ENCODE measurements at regions not wholly inside any gene's neighbourhood (a gene's known extent, or its start where the extent isn't known, plus 50 kb on each side); places are given as distances from the start of the nearest gene placed in this dataset.

DNA sequence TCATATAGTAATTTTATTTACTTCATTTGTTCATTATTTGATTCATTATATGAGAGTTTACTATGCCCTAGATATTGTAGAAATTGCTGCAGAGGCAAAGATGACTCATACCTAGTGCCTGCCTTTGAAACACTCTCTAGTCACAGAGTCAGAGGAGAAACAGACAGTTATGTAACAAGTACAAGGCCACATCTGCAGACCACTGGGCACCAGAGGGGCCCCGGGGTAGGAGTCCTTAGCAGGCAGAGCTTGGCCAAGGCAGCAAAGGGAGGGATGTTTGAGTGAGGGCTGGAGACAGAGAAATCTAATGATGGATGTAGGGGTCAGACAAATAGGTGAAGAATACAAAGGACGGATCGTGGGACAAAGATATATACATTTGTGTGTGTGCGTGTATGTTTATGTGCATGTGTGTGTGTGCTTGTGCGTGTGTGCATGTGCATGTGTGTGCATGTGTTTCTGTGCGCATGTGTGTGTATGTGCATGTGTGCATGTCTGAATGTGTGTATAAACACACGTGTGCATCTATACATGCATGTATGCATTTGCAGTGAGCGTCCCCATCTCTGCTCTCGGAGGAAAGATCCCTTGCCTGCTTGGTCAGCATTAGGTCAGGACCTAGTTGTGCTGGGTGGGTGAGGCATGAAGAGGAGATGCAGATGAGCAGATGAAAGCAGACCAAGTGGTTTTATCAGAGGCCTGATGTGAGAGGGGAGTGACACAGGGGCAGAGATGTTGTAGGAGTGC is 170.6 kb upstream of the MYT1L start:
- Histone ChIP-seq H3K14ac (ENCODE audit: low read length in 2 of 2) (no peak overlapping the region), H2AFZ (ENCODE audit: low read depth, low read length) (no peak overlapping the region), H3K79me1 (replicated peaks; ENCODE audit: low read length, poor library complexity, severe bottlenecking) (no peaks in the 10 kb centered on the region), H4K8ac (ENCODE audit: low read length) (no peak overlapping the region), H3K4me3 (ENCODE audit: insufficient read depth in 1 of 2, low read depth in 1 of 2, low read length in 2 of 2) (no peak overlapping the region), H3K4ac (ENCODE audit: low read depth in 1 of 2, low read length in 2 of 2) (no peak overlapping the region), H3K9ac (ENCODE audit: low read length) (no peak overlapping the region), H3K23ac (ENCODE audit: low read length in 2 of 2) (no peak overlapping the region), H2BK120ac (ENCODE audit: low read depth, low read length) (no peak overlapping the region), H2BK15ac (ENCODE audit: low read depth, poor library complexity, severe bottlenecking) (no peak overlapping the region), H3K27ac (ENCODE audit: low read length, poor library complexity, severe bottlenecking) (no peak overlapping the region), H2BK12ac (ENCODE audit: low read length in 2 of 2) (no peak overlapping the region), H2AK5ac (ENCODE audit: low read length, severe bottlenecking) (no peak overlapping the region), H3K9me3 (ENCODE audit: control insufficient read depth, low read length) (peaks cover 4% of the 10 kb centered on the region), H4K91ac (ENCODE audit: low read length) (no peak overlapping the region), H3K4me2 (ENCODE audit: low read length, poor library complexity, severe bottlenecking) (no peak overlapping the region), H2BK5ac (ENCODE audit: low read depth, low read length, poor library complexity, severe bottlenecking) (no peak overlapping the region), H3K18ac (ENCODE audit: low read depth in 1 of 2, low read length in 2 of 2) (no peak overlapping the region), H3K36me3 (ENCODE audit: control insufficient read depth in 1 of 2, insufficient read depth in 2 of 2, low read depth in 1 of 2, low read length in 2 of 2) (no peaks in the 10 kb centered on the region), H3K4me1 (ENCODE audit: control insufficient read depth, insufficient read depth, low read depth, low read length) (no peaks in the 10 kb centered on the region), H3K27me3 (ENCODE audit: control insufficient read depth in 1 of 2, insufficient read depth in 1 of 2, low read length in 2 of 2) (no peaks in the 10 kb centered on the region)
- DNase-seq, result no peak
- WGBS, result 79% methylated on average over 9 of the region's 9 CpGs

- no peak overlapping the region for H3K14ac ChIP-seq (ENCODE audit: low read length in 2 of 2)
- peaks cover 5% of the 10 kb centered on the region for H3K9me3 ChIP-seq (ENCODE audit: control insufficient read depth, low read length)
- H3K27me3 ChIP-seq (ENCODE audit: control insufficient read depth in 1 of 2, insufficient read depth in 1 of 2, low read length in 2 of 2), result no peaks in the 10 kb centered on the region
- H3K36me3 ChIP-seq (ENCODE audit: control insufficient read depth in 1 of 2, insufficient read depth in 2 of 2, low read depth in 1 of 2, low read length in 2 of 2), result no peaks in the 10 kb centered on the region
- H2BK12ac ChIP-seq (ENCODE audit: low read length in 2 of 2), result no peak overlapping the region
- DNase-seq, result no peak
- H3K4me3 ChIP-seq (ENCODE audit: insufficient read depth in 1 of 2, low read depth in 1 of 2, low read length in 2 of 2), result no peak overlapping the region
- no peak overlapping the region for H3K4me2 ChIP-seq (ENCODE audit: low read length, poor library complexity, severe bottlenecking)
- no peak overlapping the region for H2BK15ac ChIP-seq (ENCODE audit: low read depth, poor library complexity, severe bottlenecking)
- H2BK120ac ChIP-seq (ENCODE audit: low read depth, low read length), result no peak overlapping the region
- H2BK5ac ChIP-seq (ENCODE audit: low read depth, low read length, poor library complexity, severe bottlenecking), result no peak overlapping the region
- H2AFZ ChIP-seq (ENCODE audit: low read depth, low read length), result no peak overlapping the region
- H3K4ac ChIP-seq (ENCODE audit: low read depth in 1 of 2, low read length in 2 of 2), result no peak overlapping the region
- no peak overlapping the region for H2AK5ac ChIP-seq (ENCODE audit: low read length, severe bottlenecking)
- H3K79me1 ChIP-seq (replicated peaks; ENCODE audit: low read length, poor library complexity, severe bottlenecking), result no peaks in the 10 kb centered on the region
- H3K9ac ChIP-seq (ENCODE audit: low read length), result no peak overlapping the region
- H3K4me1 ChIP-seq (ENCODE audit: control insufficient read depth, insufficient read depth, low read depth, low read length), result no peaks in the 10 kb centered on the region
- WGBS, result no CpG with 5 or more reads among the region's 1 CpG
- H4K91ac ChIP-seq (ENCODE audit: low read length), result no peak overlapping the region
- no peak overlapping the region for H4K8ac ChIP-seq (ENCODE audit: low read length)
- H3K27ac ChIP-seq (ENCODE audit: low read length, poor library complexity, severe bottlenecking), result no peak overlapping the region
- H3K18ac ChIP-seq (ENCODE audit: low read depth in 1 of 2, low read length in 2 of 2), result no peak overlapping the region
- no peak overlapping the region for H3K23ac ChIP-seq (ENCODE audit: low read length in 2 of 2)
Measured at GRCh38 chr2:2495606-2496005, 164.5 kb upstream of the MYT1L start.

DNA sequence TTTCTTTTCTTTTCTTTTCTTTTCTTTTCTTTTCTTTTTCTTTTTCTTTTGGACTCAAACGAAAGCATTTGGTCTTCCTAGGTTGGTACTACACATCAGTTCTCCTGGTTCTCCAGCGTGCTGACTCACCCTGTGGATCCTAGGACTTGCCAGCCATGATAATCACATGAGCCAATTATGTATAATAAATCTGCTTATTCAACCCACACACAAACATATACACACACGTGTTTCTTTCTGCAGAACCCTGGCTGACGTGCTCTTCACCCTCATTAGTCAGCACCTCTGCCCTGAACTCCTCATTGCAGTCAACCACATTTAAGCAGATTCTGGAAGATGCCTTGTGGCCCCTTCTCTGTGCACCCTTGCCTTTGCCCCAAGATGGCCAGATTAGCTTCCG is 162.4 kb upstream of the MYT1L start:
- no peak overlapping the region for H3K9ac ChIP-seq (ENCODE audit: low read length)
- no peaks in the 10 kb centered on the region for H3K4me1 ChIP-seq (ENCODE audit: control insufficient read depth, insufficient read depth, low read depth, low read length)
- H3K4ac ChIP-seq (ENCODE audit: low read depth in 1 of 2, low read length in 2 of 2), result no peak overlapping the region
- H2BK120ac ChIP-seq (ENCODE audit: low read depth, low read length), result no peak overlapping the region
- no peak overlapping the region for H4K91ac ChIP-seq (ENCODE audit: low read length)
- no peaks in the 10 kb centered on the region for H3K79me1 ChIP-seq (replicated peaks; ENCODE audit: low read length, poor library complexity, severe bottlenecking)
- DNase-seq, result no peak
- no peaks in the 10 kb centered on the region for H3K36me3 ChIP-seq (ENCODE audit: control insufficient read depth in 1 of 2, insufficient read depth in 2 of 2, low read depth in 1 of 2, low read length in 2 of 2)
- H4K8ac ChIP-seq (ENCODE audit: low read length), result no peak overlapping the region
- no peak overlapping the region for H3K14ac ChIP-seq (ENCODE audit: low read length in 2 of 2)
- no peak overlapping the region for H2BK15ac ChIP-seq (ENCODE audit: low read depth, poor library complexity, severe bottlenecking)
- H3K18ac ChIP-seq (ENCODE audit: low read depth in 1 of 2, low read length in 2 of 2), result no peak overlapping the region
- H3K9me3 ChIP-seq (ENCODE audit: control insufficient read depth, low read length), result peaks cover 5% of the 10 kb centered on the region
- no peak overlapping the region for H3K23ac ChIP-seq (ENCODE audit: low read length in 2 of 2)
- H2BK12ac ChIP-seq (ENCODE audit: low read length in 2 of 2), result no peak overlapping the region
- no peak overlapping the region for H3K4me3 ChIP-seq (ENCODE audit: insufficient read depth in 1 of 2, low read depth in 1 of 2, low read length in 2 of 2)
- H2AK5ac ChIP-seq (ENCODE audit: low read length, severe bottlenecking), result no peak overlapping the region
- WGBS, result 69% methylated on average over 5 of the region's 5 CpGs
- H2BK5ac ChIP-seq (ENCODE audit: low read depth, low read length, poor library complexity, severe bottlenecking), result no peak overlapping the region
- no peak overlapping the region for H3K4me2 ChIP-seq (ENCODE audit: low read length, poor library complexity, severe bottlenecking)
- no peak overlapping the region for H3K27ac ChIP-seq (ENCODE audit: low read length, poor library complexity, severe bottlenecking)
- H2AFZ ChIP-seq (ENCODE audit: low read depth, low read length), result no peak overlapping the region
- H3K27me3 ChIP-seq (ENCODE audit: control insufficient read depth in 1 of 2, insufficient read depth in 1 of 2, low read length in 2 of 2), result no peaks in the 10 kb centered on the region

DNA sequence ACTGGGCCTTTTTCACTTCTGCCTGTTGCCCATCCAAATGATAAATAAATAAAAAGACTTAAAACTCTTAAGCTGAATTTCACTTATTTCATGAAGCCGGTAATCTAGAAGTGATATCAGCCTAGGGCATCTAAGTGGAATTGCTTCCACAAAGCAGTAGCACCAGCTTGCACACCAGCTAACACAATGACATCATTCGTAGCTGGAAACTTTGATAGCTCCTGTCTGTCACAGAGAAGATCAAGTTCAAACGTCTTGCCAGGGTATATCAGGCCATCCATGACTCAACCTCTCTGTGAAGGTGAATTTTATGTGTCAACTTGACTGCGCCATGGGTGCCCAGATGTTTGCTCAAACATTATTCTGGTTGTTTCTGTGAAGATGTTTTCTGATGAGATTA is 161.7 kb upstream of the MYT1L start:
- Histone ChIP-seq H2AFZ (ENCODE audit: low read depth, low read length) (no peak overlapping the region), H3K4me3 (ENCODE audit: insufficient read depth in 1 of 2, low read depth in 1 of 2, low read length in 2 of 2) (no peak overlapping the region), H3K9ac (ENCODE audit: low read length) (no peak overlapping the region), H3K4me2 (ENCODE audit: low read length, poor library complexity, severe bottlenecking) (no peak overlapping the region), H4K8ac (ENCODE audit: low read length) (no peak overlapping the region), H3K14ac (ENCODE audit: low read length in 2 of 2) (no peak overlapping the region), H3K23ac (ENCODE audit: low read length in 2 of 2) (no peak overlapping the region), H3K9me3 (ENCODE audit: control insufficient read depth, low read length) (peaks cover 5% of the 10 kb centered on the region), H2AK5ac (ENCODE audit: low read length, severe bottlenecking) (no peak overlapping the region), H3K27ac (ENCODE audit: low read length, poor library complexity, severe bottlenecking) (no peak overlapping the region), H3K27me3 (ENCODE audit: control insufficient read depth in 1 of 2, insufficient read depth in 1 of 2, low read length in 2 of 2) (no peaks in the 10 kb centered on the region), H3K18ac (ENCODE audit: low read depth in 1 of 2, low read length in 2 of 2) (no peak overlapping the region), H2BK15ac (ENCODE audit: low read depth, poor library complexity, severe bottlenecking) (no peak overlapping the region), H3K36me3 (ENCODE audit: control insufficient read depth in 1 of 2, insufficient read depth in 2 of 2, low read depth in 1 of 2, low read length in 2 of 2) (no peaks in the 10 kb centered on the region), H2BK120ac (ENCODE audit: low read depth, low read length) (no peak overlapping the region), H2BK12ac (ENCODE audit: low read length in 2 of 2) (no peak overlapping the region), H3K4ac (ENCODE audit: low read depth in 1 of 2, low read length in 2 of 2) (no peak overlapping the region), H3K79me1 (replicated peaks; ENCODE audit: low read length, poor library complexity, severe bottlenecking) (no peaks in the 10 kb centered on the region), H3K4me1 (ENCODE audit: control insufficient read depth, insufficient read depth, low read depth, low read length) (no peaks in the 10 kb centered on the region), H4K91ac (ENCODE audit: low read length) (no peak overlapping the region), H2BK5ac (ENCODE audit: low read depth, low read length, poor library complexity, severe bottlenecking) (no peak overlapping the region)
- 68% methylated on average over 4 of the region's 4 CpGs for WGBS
- DNase-seq, result no peak

Measured in mesenchymal stem cell (in vitro differentiated cells and primary cell).